Ureter (tissue), 1 donor: ENCODE measurements at regions not wholly inside any gene's neighbourhood (a gene's known extent, or its start where the extent isn't known, plus 50 kb on each side); places are given as distances from the start of the nearest gene placed in this dataset.

Source experiments
- DNase-seq: peaks from one replicate; pipeline ENCODE4 v3.0.0-alpha.2; 2020; ENCODE audit warnings: low spot score
- donor health status: DM: yes; HTN: yes; CAD: no.

GRCh38 chr11:127330044-127330443 is 329.5 kb upstream of the KIRREL3 start:
- DNase-seq: no peak

GRCh38 chr11:127308291-127308690 is 307.7 kb upstream of the KIRREL3 start:
- DNase-seq: no peak

GRCh38 chr11:127307700-127308099 is 307.1 kb upstream of the KIRREL3 start:
- DNase-seq: no peak

- DNase-seq: no peak
These were observed 304.1 kb upstream of the KIRREL3 start for GRCh38 chr11:127304634-127305033.

GRCh38 chr11:127288926-127289325 is 288.4 kb upstream of the KIRREL3 start:
- no peak for DNase-seq

- no peak for DNase-seq
These were observed 281.0 kb upstream of the KIRREL3 start for GRCh38 chr11:127281534-127281933.

GRCh38 chr11:127275774-127276173 is 275.2 kb upstream of the KIRREL3 start:
- DNase-seq: no peak

- no peak for DNase-seq
These were observed 273.7 kb upstream of the KIRREL3 start for GRCh38 chr11:127274328-127274676.

- DNase-seq: no peak
These were observed 273.2 kb upstream of the KIRREL3 start for GRCh38 chr11:127273593-127274327.

- DNase-seq: no peak
These were observed 270.3 kb upstream of the KIRREL3 start for GRCh38 chr11:127270851-127271250.

GRCh38 chr11:127269911-127270310 is 269.3 kb upstream of the KIRREL3 start:
- no peak for DNase-seq

GRCh38 chr11:127268932-127269331 is 268.4 kb upstream of the KIRREL3 start:
- DNase-seq: no peak

GRCh38 chr11:127268521-127268920 is 268.0 kb upstream of the KIRREL3 start:
- DNase-seq: no peak

- no peak for DNase-seq
These were observed 258.5 kb upstream of the KIRREL3 start for GRCh38 chr11:127259102-127259501.

GRCh38 chr11:127255209-127255608 is 254.6 kb upstream of the KIRREL3 start:
- no peak for DNase-seq

- DNase-seq: no peak
These were observed 251.8 kb upstream of the KIRREL3 start for GRCh38 chr11:127252321-127252720.

- DNase-seq: no peak
These were observed 249.0 kb upstream of the KIRREL3 start for GRCh38 chr11:127249576-127249975.

GRCh38 chr11:127248476-127248875 is 247.9 kb upstream of the KIRREL3 start:
- no peak for DNase-seq

- DNase-seq: no peak
These were observed 246.8 kb upstream of the KIRREL3 start for GRCh38 chr11:127247261-127247851.

- no peak for DNase-seq
These were observed 242.1 kb upstream of the KIRREL3 start for GRCh38 chr11:127242676-127243075.

- no peak for DNase-seq
These were observed 237.8 kb upstream of the KIRREL3 start for GRCh38 chr11:127238321-127238720.

GRCh38 chr11:127236776-127237175 is 236.2 kb upstream of the KIRREL3 start:
- no peak for DNase-seq

- no peak for DNase-seq
These were observed 233.4 kb upstream of the KIRREL3 start for GRCh38 chr11:127233998-127234397.

GRCh38 chr11:127230392-127230791 is 229.8 kb upstream of the KIRREL3 start:
- no peak for DNase-seq
